Neutrophil (primary cell): ENCODE measurements at regions not wholly inside any gene's neighbourhood (a gene's known extent, or its start where the extent isn't known, plus 50 kb on each side); places are given as distances from the start of the nearest gene placed in this dataset.

Experiments
- H3K27ac ChIP-seq: fragments of 200-600 bp; sonication (generic); 2 replicates; pipeline ENCODE4 v1.5.1; 2016; ENCODE audit warnings: mild to moderate bottlenecking, moderate library complexity
- H3K27me3 ChIP-seq: fragments of 200-600 bp; sonication (generic); 2 replicates; pipeline ENCODE4 v1.6.0; 2016; ENCODE audit warnings: mild to moderate bottlenecking
- H3K36me3 ChIP-seq: fragments of 200-600 bp; sonication (generic); 2 replicates; pipeline ENCODE4 v1.5.1; 2017
- H3K4me1 ChIP-seq, 2 experiments: fragments of 200-600 bp in 1 of 2; sonication (generic) in 1 of 2; 1 replicate in 1 of 2; 2 replicates in 1 of 2; pipeline versions ENCODE4 v1.5.1 to v1.6.1; 2013 to 2016; ENCODE audit warnings: low read depth in 1 of 2, low read length in 1 of 2, mild to moderate bottlenecking in 1 of 2, moderate library complexity in 1 of 2; ENCODE audit not compliant: control insufficient read depth in 1 of 2, insufficient read depth in 1 of 2
- H3K4me3 ChIP-seq, 2 experiments: fragments of 200-600 bp in 1 of 2; sonication (generic) in 1 of 2; 1 replicate in 1 of 2; 2 replicates in 1 of 2; pipeline ENCODE4 v1.5.1; 2013 to 2016; ENCODE audit warnings: low read depth in 1 of 2, low read length in 1 of 2, mild to moderate bottlenecking in 1 of 2, moderate library complexity in 1 of 2
- H3K9me3 ChIP-seq: fragments of 200-600 bp; sonication (generic); 2 replicates; pipeline ENCODE4 v1.5.1; 2016
- TF ChIP-seq, protein P1 (sequence below): fragments of 200-600 bp; sonication (generic); IDR thresholded peaks from 2 replicates; pipeline ENCODE4 v1.5.1; 2016; ENCODE audit warnings: antibody characterized with exemption

DNA sequence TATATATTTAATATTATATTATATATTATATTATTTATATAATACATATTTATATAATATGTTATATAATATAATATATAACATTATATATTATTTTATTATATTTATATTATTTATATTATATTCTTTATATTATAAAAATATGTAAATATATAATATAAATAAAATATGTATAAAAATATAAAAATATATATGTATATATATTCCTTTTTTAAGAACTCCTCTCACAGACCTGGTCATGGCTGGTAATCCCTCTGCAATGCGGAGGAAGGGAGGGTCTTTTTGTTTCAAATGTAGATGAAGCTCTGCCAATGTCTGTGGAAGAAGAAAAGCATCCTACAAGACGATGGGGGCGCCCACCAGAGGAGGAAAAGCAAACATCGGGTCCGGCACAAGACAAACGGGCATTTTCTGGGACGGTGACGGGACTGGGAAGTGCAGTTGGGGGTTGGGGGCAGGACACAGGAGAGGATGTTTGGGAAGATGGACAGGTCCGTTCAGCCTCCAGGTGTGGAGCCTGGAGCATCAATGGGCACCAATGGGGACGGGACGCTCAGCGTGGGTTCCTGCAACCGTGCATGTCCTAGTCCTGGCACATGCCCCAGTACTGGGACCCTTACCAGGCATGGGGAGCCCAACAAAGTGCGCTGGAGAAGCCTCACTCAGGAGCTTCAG lies 194.0 kb downstream of the IRX1 start:
- no peaks in the 10 kb centered on the region for H3K4me1 ChIP-seq
- no peak overlapping the region for H3K27ac ChIP-seq
- H3K9me3 ChIP-seq: no peaks in the 10 kb centered on the region
- no peak overlapping the region for H3K4me3 ChIP-seq
- H3K27me3 ChIP-seq: peaks cover 30% of the 10 kb centered on the region
- H3K36me3 ChIP-seq: no peaks in the 10 kb centered on the region
- TF ChIP-seq, protein P1, sequence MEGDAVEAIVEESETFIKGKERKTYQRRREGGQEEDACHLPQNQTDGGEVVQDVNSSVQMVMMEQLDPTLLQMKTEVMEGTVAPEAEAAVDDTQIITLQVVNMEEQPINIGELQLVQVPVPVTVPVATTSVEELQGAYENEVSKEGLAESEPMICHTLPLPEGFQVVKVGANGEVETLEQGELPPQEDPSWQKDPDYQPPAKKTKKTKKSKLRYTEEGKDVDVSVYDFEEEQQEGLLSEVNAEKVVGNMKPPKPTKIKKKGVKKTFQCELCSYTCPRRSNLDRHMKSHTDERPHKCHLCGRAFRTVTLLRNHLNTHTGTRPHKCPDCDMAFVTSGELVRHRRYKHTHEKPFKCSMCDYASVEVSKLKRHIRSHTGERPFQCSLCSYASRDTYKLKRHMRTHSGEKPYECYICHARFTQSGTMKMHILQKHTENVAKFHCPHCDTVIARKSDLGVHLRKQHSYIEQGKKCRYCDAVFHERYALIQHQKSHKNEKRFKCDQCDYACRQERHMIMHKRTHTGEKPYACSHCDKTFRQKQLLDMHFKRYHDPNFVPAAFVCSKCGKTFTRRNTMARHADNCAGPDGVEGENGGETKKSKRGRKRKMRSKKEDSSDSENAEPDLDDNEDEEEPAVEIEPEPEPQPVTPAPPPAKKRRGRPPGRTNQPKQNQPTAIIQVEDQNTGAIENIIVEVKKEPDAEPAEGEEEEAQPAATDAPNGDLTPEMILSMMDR: no peak

DNA sequence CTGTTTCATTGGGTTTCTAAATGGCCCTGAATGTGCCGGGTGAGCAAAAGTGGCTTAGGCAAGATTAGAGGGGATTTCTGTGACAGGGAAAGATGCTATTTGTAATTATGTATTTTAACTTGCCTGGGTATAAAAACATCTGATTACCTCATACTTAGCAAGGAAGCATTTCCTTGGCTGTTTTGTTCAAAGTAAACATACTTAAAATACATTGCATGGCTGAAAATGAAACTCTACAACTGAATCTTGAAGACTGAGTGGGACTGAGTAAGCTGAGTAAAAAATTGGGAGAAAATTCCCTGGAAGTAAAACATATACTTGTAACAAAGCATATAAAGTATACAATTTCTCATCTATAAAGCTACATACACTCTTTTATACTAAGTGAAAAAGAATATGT lies 197.5 kb downstream of the IRX1 start:
- Histone ChIP-seq H3K36me3 (no peaks in the 10 kb centered on the region), H3K27ac (no peak overlapping the region), H3K4me1 (no peaks in the 10 kb centered on the region), H3K9me3 (no peaks in the 10 kb centered on the region), H3K4me3 (no peak overlapping the region), H3K27me3 (peaks cover 10% of the 10 kb centered on the region)
- TF ChIP-seq, protein P1: no peak

DNA sequence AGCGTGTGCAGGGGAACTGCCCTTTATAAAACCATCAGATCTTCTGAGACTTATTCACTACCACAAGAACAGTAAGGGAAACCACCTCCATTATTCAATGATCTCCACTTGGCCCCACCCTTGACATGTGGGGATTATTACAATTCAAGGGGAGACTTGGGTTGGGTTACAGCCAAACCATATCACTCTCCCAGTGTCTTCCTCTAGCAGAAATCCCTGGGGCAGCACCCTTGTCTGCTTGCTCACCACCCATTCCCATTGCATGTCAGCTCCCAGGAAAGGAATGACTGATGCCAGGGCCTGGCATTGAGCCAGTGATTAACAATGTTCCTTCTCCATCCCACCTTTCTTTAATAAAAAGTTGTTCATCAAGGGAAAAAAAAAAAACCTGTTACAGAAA lies 199.0 kb downstream of the IRX1 start:
- H3K36me3 ChIP-seq: no peaks in the 10 kb centered on the region
- no peaks in the 10 kb centered on the region for H3K4me1 ChIP-seq
- TF ChIP-seq, protein P1: no peak
- H3K27ac ChIP-seq: no peak overlapping the region
- no peaks in the 10 kb centered on the region for H3K27me3 ChIP-seq
- H3K4me3 ChIP-seq: no peak overlapping the region
- H3K9me3 ChIP-seq: no peaks in the 10 kb centered on the region

DNA sequence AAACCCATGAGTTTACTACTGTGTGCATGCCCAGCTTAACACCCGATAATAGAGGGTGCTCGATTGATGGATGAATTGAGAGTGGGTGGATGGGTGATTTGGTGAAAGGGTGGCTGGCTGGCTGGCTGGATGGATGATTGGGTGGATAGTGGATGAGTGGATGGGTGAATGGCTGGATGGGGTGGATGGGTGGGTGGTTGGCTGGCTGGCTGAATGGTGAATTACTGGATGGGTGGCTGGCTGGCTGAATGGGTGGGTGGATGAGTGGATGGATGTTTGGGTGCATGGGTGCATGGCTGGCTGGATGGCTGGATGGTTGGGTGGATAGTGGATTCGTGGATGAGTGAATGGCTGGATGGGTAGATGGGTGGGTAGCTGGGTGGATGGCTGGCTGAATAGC lies 201.1 kb downstream of the IRX1 start:
- Histone ChIP-seq H3K4me1 (no peaks in the 10 kb centered on the region), H3K4me3 (no peak overlapping the region), H3K27me3 (no peaks in the 10 kb centered on the region), H3K27ac (no peak overlapping the region), H3K9me3 (no peaks in the 10 kb centered on the region), H3K36me3 (no peaks in the 10 kb centered on the region)
- TF ChIP-seq, protein P1: no peak

DNA sequence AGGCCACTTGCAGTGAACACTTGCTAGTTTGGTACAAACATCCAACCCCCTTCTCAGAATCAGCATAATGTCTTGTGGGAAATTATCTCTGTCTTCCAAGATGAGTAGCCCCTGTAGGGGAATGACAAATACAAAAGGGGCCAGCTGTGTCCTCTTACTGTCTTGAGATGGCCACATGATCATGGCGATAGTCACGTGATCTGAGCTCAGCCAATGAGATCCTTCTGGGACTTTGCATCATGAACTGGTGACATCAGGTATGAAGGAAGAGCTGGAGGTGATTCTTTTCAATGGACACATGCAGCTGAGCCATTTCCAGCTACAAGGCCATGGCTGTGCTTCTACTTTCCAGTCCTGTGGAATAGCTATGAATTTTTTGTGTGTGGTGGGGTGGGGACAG lies 206.3 kb downstream of the IRX1 start:
- H3K9me3 ChIP-seq: no peaks in the 10 kb centered on the region
- TF ChIP-seq, protein P1: no peak
- no peaks in the 10 kb centered on the region for H3K36me3 ChIP-seq
- no peaks in the 10 kb centered on the region for H3K4me1 ChIP-seq
- H3K27me3 ChIP-seq: no peaks in the 10 kb centered on the region
- H3K27ac ChIP-seq: no peak overlapping the region
- H3K4me3 ChIP-seq: no peak overlapping the region

DNA sequence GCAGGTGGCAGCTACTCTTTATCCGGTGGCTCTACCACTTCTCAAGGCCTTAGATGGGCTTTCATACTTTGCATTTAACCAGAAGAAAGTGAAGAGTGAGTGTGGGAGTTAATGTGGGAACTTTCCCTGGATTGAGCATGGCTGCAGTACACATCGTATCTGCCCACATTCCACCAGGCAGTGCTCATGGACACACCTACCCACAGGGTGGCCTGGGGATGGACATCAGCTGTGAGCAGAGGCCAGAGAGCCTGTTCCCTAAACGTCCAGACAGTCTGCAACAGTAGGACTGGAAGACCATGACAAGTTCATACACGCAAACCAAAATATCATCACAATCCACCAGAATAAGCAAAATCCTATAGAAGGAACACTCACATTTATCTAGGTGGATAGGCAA lies 213.8 kb downstream of the IRX1 start:
- TF ChIP-seq, protein P1: no peak
- no peak overlapping the region for H3K4me3 ChIP-seq
- no peaks in the 10 kb centered on the region for H3K9me3 ChIP-seq
- H3K36me3 ChIP-seq: no peaks in the 10 kb centered on the region
- H3K27me3 ChIP-seq: no peaks in the 10 kb centered on the region
- no peaks in the 10 kb centered on the region for H3K4me1 ChIP-seq
- H3K27ac ChIP-seq: no peak overlapping the region
